Nucleus accumbens (tissue), 56 donors: ENCODE measurements at regions not wholly inside any gene's neighbourhood (a gene's known extent, or its start where the extent isn't known, plus 50 kb on each side); places are given as distances from the start of the nearest gene placed in this dataset.

ENCODE experiments used
- DNase-seq, 56 donors: peaks; one replicate each; lab custom pipeline; 2025; lab: John Stamatoyannopoulos, UW

- DNase-seq: no peak
Measured at GRCh38 chr17:65446838-65447526, 114.5 kb downstream of the AXIN2 start.

- DNase-seq: no peak
Measured at GRCh38 chr17:65446043-65446442, 115.4 kb downstream of the AXIN2 start.

GRCh38 chr17:65444049-65444448 is 117.4 kb downstream of the AXIN2 start:
- DNase-seq: no peak

- DNase-seq: no peak
Measured at GRCh38 chr17:65442691-65443090, 118.8 kb downstream of the AXIN2 start.

- no peak for DNase-seq
Measured at GRCh38 chr17:65442250-65442649, 119.2 kb downstream of the AXIN2 start.

GRCh38 chr17:65441053-65441605 is 120.3 kb downstream of the AXIN2 start:
- no peak for DNase-seq

GRCh38 chr17:65438708-65439294 is 122.6 kb downstream of the AXIN2 start:
- peak in 9 of 56 donors; percentile 2 to 60 (median 10) for DNase-seq

- DNase-seq: no peak
Measured at GRCh38 chr17:65438173-65438572, 123.3 kb downstream of the AXIN2 start.

GRCh38 chr17:65436871-65437270 is 124.6 kb downstream of the AXIN2 start:
- DNase-seq: no peak

- no peak for DNase-seq
Measured at GRCh38 chr17:65434878-65435277, 126.6 kb downstream of the AXIN2 start.

- no peak for DNase-seq
Measured at GRCh38 chr17:65434251-65434650, 127.2 kb downstream of the AXIN2 start.

- DNase-seq: no peak
Measured at GRCh38 chr17:65433592-65433991, 127.9 kb downstream of the AXIN2 start.

- DNase-seq: no peak
Measured at GRCh38 chr17:65433157-65433556, 128.3 kb downstream of the AXIN2 start.

- DNase-seq: no peak
Measured at GRCh38 chr17:65431116-65431515, 130.3 kb downstream of the AXIN2 start.

GRCh38 chr17:65430209-65430833 is 131.1 kb downstream of the AXIN2 start:
- DNase-seq: no peak

- DNase-seq: no peak
Measured at GRCh38 chr17:65423346-65424140, 137.9 kb downstream of the AXIN2 start.

- DNase-seq: peak in 6 of 56 donors; percentile 1 to 10 (median 6)
Measured at GRCh38 chr17:65418622-65419021, 142.8 kb downstream of the AXIN2 start.

- no peak for DNase-seq
Measured at GRCh38 chr17:65417406-65418221, 143.8 kb downstream of the AXIN2 start.

- no peak for DNase-seq
Measured at GRCh38 chr17:65415991-65416390, 145.5 kb downstream of the AXIN2 start.

- no peak for DNase-seq
Measured at GRCh38 chr17:65413390-65413789, 148.1 kb downstream of the AXIN2 start.
